ENCODE measurements at regions not wholly inside any gene's neighbourhood (a gene's known extent, or its start where the extent isn't known, plus 50 kb on each side); places are given as distances from the start of the nearest gene placed in this dataset.

GRCh38 chr20:55740076-55740475 lies 265.2 kb downstream of the CBLN4 start:
- no peak for TF ChIP-seq CTCF (conservative IDR thresholded peaks at IDR 0.05; ENCODE audit: low read depth in 2 of 2)
- TF ChIP-seq EZH2 (IDR thresholded peaks at IDR 0.05; ENCODE audit: low read depth, unreplicated experiment), result no peak
- no peak for TF ChIP-seq EZH2phosphoT487 (IDR thresholded peaks at IDR 0.05; ENCODE audit: unreplicated experiment)
- TF ChIP-seq POLR2AphosphoS5 (IDR thresholded peaks at IDR 0.05; ENCODE audit: low read depth), result no peak
- TF ChIP-seq JUNB (IDR thresholded peaks at IDR 0.05; ENCODE audit: unreplicated experiment), result no peak
- TF ChIP-seq CREB1 (CRISPR knock-in tag; IDR thresholded peaks at IDR 0.05; ENCODE audit: low read depth), result no peak

All from GM23338 (cell line).